Omental fat pad (tissue), 3 donors: ENCODE measurements at regions not wholly inside any gene's neighbourhood (a gene's known extent, or its start where the extent isn't known, plus 50 kb on each side); places are given as distances from the start of the nearest gene placed in this dataset.

Experiments
- ATAC-seq: fragments of 150-250 bp; one replicate; pipeline ENCODE4 v1.9.1; 2016; ENCODE audit warnings: mild to moderate bottlenecking, moderate library complexity; ENCODE audit not compliant: low FRiP score
- DNase-seq: peaks from one replicate; pipeline ENCODE4 v3.0.0-alpha.2; 2019; ENCODE audit warnings: low spot score
- TF ChIP-seq, protein P1 (sequence below), 3 donors: fragments of 450-650 bp; IDR thresholded peaks; one replicate each; pipeline ENCODE4 v1.5.1; 2016 to 2017; ENCODE audit warnings: antibody characterized with exemption in 3 of 3, mild to moderate bottlenecking in 3 of 3, moderate library complexity in 2 of 3

DNA sequence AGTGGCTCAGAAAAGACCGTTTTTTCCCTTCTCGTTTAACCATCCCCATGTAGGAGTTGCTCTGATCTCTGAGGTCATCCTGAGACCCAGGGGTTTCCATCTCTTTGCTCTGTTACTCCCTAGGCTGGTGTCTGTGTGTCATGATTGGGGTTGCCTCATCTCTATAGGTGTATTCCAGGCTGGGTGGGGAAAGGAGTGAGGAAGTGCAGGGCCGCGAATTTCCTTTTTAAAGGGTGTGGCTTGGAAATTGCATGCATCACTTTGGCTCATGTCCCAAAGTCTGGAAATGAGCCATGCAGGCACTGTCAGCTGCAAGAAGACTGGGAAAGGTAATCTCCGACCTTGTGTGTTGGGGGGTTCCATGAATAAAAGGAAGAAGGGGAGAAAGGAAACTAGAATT, 201.9 kb downstream of the AACS start:
- DNase-seq (no peak), ATAC-seq (no peak)
- TF ChIP-seq, protein P1, sequence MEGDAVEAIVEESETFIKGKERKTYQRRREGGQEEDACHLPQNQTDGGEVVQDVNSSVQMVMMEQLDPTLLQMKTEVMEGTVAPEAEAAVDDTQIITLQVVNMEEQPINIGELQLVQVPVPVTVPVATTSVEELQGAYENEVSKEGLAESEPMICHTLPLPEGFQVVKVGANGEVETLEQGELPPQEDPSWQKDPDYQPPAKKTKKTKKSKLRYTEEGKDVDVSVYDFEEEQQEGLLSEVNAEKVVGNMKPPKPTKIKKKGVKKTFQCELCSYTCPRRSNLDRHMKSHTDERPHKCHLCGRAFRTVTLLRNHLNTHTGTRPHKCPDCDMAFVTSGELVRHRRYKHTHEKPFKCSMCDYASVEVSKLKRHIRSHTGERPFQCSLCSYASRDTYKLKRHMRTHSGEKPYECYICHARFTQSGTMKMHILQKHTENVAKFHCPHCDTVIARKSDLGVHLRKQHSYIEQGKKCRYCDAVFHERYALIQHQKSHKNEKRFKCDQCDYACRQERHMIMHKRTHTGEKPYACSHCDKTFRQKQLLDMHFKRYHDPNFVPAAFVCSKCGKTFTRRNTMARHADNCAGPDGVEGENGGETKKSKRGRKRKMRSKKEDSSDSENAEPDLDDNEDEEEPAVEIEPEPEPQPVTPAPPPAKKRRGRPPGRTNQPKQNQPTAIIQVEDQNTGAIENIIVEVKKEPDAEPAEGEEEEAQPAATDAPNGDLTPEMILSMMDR (IDR thresholded peaks at IDR 0.05), result no peak

DNA sequence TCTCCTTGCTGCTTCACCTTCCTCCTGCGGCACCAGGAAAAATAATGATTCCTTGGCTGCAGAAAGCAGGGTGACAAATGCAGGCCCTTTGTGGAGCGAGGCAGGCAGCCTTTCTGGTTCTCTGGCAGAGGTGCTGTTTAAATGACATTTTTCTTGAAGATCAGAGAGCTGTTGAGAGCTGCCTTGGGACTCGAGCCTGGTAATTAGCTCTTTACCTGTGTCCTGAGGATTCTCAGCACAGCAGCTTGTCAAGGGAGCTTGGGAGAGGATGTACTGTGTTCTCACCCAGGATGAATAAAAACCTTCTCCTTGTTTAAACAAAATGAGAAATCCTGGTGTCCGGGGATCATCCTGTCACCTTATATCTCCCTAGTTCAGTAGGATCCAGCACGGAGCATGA, 204.0 kb downstream of the AACS start:
- TF ChIP-seq, protein P1 (IDR thresholded peaks at IDR 0.05), result no peak
- no peak for DNase-seq
- no peak for ATAC-seq

DNA sequence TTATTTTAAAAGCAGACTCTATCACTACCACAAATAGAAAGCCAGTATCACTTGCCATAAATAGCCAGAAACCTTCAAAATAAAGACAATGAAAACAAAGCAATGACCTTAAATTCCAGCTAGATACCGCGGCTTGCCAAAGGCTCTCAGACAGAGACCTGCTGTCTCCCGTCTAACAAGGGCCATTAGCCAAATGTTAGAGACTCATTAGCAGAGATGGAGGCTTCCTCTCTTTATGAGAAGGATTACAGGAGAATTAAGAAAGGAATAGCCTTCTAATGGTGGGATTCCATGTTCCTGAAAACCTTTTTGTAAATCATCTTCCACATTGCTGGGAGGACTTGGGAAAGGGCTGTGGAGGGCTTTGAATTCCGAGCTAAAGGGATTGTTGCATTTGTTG, 206.7 kb downstream of the AACS start:
- TF ChIP-seq, protein P1 (IDR thresholded peaks at IDR 0.05), result no peak
- ATAC-seq (no peak), DNase-seq (no peak)

DNA sequence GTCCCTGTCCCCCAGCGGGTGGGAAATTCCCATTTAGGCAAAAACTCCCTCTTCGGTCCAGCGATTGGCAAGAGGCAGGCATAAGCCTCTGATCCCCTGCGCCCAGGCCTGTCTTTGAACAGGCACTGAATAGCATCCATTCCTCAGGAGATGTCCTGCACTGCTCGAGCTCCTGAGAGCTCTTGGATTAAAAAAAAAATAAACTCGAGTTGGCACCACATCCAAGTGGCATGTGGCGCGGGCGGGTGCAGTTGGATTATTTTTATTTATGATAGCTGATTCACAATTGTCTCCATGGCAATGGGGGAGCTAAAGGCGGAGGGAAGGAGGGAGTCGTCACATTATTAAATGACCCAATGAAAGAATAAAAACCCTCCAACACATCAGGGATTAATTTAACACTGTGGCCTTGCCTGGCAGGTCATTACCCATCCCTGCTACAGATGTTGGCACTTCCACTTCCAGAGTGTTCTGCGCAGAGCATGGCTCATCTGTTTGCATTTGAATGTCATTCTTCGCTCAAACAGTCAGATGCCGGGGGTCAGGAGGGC, 207.2 kb downstream of the AACS start:
- TF ChIP-seq, protein P1 (IDR thresholded peaks at IDR 0.05), result no peak
- DNase-seq, result no peak
- no peak for ATAC-seq

DNA sequence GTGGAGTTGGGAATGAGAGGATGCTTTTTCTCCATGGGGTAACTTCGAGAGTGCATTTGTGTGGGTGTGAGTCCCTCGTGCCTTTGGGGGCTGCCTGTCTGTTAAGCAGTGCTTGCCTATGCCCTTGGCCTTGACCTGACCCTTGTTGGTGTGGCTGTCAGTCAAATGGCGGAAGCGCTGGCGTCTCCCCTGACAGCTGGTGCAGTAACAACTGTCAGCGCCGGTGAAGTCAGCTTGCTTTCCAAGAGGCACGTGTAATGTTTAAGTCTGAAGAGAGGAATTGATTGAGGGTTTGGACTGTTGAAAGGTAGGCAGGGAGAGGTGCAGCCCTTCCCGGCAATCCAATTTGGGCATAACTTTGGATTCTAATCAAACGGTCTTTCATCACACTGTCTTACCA, 211.3 kb downstream of the AACS start:
- DNase-seq, result no peak
- no peak for ATAC-seq
- TF ChIP-seq, protein P1 (IDR thresholded peaks at IDR 0.05), result no peak

DNA sequence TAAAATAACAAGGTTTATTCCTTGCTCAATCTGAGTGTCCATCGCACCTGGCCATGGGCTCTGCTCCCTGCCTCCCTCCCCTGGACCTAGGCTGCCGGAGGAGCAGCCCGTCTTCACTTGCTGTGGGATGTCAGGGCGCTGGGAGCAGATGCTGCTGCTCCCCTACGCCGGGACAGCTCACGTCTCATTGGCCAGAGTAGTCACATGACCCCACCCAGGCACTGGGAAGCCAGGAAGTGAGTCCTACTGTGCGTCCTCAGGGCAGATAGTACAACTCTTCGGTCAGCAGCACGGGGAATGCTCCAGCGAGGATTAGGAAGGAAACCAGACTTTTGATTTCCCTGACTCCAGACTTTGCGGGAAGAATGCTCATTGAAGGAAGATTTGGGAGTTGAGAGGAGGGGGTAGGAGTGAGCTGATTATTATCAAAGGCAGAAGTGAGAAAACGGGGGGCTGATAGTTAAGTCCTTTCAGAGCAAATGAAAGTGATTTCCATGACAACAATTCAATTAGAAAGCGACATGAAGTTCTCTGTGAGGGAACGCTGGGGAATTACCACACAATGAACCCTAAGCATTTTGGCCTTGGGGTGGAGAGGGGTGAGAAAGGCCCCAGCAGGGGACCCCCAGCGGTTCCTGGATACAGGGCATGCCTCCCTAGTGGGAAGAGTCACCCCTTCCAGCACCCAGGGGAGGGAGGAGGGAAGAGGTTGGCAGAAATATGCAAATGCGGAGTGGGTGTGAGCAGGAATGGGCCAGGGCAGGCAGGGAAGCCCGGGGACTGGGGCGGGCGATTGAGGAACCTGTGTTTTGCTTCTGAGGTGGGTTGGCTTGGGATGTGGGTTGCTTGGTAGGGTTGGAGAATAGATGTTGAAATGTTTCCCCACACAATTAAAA, 215.5 kb downstream of the AACS start:
- TF ChIP-seq, protein P1 (IDR thresholded peaks at IDR 0.05), result no peak
- no peak for ATAC-seq
- no peak for DNase-seq

DNA sequence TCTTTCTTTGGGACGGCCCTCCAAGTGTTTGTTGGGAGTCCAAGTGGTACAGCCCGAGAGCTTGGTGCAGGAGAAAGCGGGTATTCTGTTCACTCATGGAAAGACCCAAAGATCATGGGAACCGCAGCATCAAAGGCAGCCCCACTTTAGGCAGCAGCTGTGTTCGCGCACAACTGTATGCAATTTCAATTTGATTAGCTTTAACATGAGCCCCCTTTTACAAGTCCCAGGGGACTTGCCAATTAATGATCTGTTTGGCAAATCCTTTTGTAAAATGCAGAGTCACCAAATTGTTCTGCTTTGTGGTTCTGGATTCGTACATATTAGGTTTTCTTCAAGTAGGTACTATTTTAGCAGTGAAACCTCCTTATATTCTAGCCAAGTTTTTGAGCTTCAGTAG, 217.7 kb downstream of the AACS start:
- ATAC-seq (no peak), DNase-seq (no peak)

More for the DNA sequence above, 217.7 kb downstream of the AACS start:
- TF ChIP-seq, protein P1 (IDR thresholded peaks at IDR 0.05), result no peak
